Activated CD4-positive, alpha-beta T cell treated with anti-CD3 and anti-CD28 coated beads, Interleukin-2, amount 50 U/mL, for 16 hours (primary cell): ENCODE measurements at regions not wholly inside any gene's neighbourhood (a gene's known extent, or its start where the extent isn't known, plus 50 kb on each side); places are given as distances from the start of the nearest gene placed in this dataset.
A peak's percentile ranks its signal among the peaks of the same experiment; 100 is the strongest.
"Not testable (repeated sequence)": the region's sequence is repeated elsewhere in the genome, so short reads cannot be mapped to it uniquely, and the experiment has no call there.

Experiments used
- DNase-seq: peaks from one replicate; pipeline ENCODE4 v3.0.0-alpha.2; 2020

DNA sequence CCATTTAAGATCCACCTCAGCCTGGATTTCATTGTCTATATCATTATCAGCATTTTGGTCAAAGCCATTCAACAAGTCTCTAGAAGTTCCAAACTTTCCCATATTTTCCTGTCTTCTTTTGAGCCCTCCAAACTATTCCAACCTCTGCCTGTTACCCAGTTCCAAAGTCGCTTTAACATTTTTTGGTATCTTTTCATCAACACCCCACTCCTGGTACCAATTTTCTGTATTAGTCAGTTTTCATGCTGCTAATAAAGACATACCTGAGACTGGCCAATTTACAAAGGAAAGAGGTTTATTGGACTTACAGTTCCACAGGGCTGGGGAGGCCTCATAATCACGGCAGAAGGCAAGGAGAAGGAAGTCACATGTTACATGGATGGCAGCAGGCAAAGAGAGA, 982.9 kb downstream of the TAF11L14 start:
- DNase-seq, result not testable (repeated sequence)

DNA sequence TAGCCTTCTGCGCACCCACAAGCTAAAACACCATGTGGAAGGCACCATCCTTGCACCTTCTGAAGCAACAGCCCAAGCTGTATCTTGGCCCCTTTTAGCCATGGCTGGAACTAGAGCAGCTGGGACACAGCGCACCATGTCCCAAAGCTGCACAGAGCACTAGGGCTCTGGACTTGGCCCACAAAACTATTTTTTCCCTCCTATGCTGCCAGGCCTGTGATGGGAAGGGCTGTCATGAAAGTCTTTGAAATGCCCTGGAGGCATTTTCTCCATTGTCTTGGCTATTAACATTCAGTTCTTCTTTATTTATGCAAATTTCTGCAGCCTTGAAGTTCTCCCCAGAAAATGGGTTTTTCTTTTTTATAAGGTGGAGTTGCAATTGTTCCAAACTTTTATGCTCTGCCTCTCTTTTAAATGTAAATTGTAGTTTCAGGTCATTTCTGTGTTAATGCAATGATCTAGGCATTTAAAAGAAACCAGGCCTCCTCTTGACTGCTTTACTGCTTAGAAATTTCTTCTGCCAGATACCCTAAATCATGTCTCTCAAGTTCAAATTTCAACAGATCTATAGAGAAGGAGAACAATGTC, 996.3 kb downstream of the TAF11L14 start:
- DNase-seq, result no peak

DNA sequence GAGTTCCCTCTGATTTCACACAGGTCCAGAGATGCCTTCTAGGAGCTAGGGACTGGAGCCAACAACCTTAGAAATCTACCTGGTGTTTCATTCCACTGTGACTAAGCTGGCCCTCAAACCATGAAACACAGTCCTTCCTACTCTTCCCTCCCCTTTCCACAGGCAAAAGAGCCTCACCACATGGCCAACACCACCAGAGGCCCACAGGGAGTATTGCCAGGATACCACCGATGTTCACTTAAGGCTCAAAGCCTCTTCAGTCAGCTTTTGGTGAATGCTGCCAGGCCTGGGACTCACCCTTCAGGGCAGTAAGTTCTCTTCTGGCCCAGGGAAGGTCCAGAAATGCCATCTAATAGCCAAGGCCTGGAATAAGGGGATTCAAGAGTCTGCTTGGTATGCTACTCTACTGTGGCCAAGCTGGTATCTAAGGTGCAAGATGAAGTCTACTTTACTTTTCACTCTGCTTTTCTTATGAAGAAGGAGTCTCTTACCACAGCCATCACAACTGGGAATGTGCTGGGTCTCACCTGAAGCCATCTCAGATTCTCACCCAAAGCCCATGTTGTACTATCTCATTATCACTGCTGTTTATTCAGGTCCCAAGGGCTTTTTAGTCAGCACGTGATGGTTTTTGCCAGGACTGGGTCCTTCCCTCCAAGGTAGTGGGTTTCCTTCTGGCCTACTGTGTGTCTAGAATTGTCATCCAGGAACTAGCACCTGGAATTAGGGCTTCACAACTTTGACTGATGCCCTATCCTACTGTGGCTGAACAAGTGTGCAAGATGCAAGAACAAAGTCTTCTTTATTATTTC, 1018.4 kb downstream of the TAF11L14 start:
- no peak for DNase-seq

DNA sequence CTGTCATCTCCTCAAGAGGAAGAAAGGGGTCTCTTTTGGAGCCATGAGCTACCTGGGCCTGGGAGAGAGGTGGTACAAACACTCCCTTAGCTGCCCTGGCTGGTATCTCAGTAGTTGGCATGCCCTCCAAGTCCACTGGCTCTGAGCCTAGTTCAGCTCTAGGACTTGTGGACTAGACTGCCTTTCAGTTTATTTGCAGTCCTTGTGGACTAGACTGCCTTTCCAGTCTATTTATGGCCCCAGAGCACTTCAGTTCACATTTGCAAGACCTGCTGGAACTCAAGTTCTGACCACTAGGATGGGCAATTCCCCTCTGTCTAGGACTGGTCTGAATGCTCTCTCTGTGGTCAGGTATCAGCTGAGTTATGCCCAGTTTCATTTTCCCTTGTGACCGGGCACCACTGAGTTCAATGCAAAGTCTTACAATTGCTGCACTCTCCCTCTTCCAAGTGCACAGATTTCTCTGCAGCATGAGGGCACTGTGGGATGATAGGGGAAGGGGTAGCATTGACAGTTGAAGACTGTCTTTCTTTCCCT, 1019.0 kb downstream of the TAF11L14 start:
- no peak for DNase-seq

DNA sequence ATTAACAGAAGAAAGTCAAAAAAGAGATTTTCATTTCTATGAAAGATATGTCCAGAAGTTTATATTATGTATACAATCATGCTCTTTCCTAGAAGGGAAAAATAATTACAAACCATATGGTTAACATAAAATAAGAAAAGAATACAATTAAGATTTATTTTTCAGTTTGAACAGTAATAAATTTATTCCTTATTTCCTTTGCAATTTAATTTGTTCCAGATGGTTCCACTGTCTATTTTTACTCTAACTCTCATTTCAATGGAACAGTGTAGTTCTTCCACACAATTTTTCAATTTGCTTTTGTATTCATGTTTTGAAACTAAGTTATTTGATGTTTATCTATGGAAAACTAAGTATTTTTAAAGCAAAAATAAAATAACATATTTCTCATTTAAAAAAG, 1026.3 kb downstream of the TAF11L14 start:
- DNase-seq, result no peak

DNA sequence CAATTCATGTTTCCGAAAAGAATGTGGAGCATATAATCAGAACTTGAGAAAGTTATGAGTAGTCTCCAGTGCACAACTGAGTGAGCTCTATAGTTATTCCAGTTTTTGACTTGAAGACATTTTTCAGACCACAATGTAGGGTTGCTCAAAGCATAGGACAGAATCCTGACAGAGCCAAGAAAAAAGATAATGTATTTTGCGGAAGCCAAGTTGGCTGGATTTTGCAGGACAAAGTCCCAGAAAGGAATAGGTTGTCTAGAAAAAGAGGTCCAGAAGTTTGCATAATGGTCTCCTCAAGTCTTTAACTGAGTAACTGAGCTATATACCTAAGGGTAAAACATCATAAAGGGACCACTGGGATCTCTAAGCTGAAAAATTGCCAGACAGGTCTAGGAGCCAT, 1028.0 kb downstream of the TAF11L14 start:
- no peak for DNase-seq

DNA sequence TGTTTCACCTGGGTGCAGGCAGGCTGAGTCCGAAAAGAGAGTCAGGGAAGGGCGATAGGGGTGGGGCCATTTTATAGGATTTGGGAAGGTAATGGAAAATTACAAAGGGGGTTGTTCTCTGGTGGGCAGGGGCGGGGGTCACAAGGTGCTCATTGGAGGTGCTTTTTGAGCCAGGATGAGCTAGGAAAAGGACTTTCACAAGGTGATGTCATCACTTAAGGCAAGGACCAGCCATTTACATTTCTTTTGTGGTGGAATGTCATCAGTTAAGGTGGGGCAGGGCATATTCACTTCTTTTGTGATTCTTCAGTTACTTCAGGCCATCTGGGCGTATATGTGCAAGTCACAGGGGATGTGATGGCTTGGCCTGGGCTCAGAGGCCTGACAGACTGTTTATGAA, 1040.0 kb downstream of the TAF11L14 start:
- DNase-seq, result not testable (repeated sequence)

DNA sequence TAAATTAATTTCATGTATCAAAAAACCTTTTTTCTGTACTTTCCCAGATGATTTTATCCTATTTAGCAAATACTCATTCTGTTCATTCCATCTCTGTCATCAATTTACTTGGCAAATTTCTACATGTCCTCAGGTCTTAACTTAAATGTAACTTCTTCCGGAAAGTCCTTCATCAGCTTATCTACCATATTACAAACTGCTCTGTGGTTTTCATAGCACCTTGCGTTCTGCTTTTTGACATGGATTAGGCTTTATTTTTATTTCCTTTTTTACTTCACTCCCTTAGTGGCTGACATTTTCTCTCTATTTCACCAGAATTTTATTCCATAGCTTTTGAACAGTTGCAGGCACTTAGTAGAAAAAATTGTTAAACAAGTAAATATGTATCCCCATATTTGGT, 1040.8 kb downstream of the TAF11L14 start:
- no peak for DNase-seq

DNA sequence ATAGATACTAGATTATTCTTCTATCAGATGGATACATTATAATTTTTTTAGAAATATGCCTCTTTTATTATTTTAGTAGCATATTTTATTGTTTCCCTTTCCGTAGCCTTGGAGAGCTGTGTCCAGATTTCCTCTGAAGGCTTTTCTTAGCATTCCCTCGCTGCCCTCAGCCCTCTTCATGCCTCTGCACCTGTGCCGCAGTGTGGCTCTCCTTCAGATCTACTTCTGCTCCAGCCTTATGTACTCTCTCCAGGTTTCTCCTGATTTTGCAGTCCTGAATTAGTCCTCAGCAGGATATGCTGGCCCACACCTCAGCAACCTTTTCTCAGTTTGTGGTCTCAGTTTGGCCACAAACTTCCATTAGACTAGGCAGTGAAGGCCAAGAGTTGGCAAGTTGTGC, 1052.0 kb downstream of the TAF11L14 start:
- no peak for DNase-seq

DNA sequence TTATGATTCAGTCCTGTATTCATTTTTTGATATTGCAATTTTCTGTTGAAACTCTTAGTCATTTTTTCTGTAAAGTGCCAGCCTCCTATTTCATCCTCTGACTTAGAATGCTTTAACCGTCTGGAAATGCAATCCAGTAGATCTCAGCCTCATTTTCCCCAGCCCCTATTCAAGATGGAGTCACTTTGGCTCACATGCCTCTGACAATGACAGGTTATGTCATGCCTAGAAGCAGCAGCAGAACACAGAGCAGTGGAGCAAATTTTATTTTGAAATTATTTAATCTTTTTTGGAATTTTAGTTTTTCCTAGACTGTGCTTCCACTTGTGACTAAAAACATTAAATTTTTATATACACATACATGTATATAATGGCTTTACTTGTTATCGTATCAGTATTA, 1053.2 kb downstream of the TAF11L14 start:
- no peak for DNase-seq

DNA sequence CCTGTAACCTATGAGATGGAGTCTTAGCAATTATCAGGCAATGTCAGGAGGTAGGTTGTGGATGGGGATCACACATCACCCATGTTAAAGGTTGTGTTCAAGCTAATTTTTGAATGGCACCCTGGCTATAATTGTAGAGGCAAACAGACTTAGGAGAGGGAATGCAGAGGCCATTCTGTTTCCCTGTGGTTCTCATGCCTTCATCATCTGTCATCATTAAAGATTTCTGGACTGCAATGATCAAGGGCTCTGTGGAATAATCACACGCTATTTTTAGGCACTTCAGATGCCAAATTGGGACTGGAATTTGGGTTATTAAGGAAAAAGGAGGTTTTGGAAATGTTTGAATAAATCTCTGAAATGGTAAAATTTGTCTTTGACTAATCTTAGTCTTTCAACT, 1065.4 kb downstream of the TAF11L14 start:
- DNase-seq, result no peak

DNA sequence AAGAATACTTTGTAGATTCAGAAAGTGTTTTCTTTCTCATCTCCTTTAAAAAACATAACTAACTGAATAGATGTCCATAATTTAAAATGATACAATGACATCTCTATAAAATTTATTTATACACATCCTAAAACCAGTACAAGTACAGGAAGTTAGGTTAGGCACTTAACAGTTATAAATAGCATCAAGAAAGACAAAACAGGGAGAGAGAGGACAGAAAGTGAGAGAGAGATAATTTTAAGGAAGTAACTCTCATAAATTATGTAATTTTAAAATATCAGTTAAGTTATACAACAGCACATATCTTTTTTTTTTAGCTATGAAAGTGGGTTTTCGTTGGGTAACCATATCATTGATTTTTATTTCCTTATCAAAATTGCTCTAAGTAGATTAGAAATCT, 1068.6 kb downstream of the TAF11L14 start:
- no peak for DNase-seq

DNA sequence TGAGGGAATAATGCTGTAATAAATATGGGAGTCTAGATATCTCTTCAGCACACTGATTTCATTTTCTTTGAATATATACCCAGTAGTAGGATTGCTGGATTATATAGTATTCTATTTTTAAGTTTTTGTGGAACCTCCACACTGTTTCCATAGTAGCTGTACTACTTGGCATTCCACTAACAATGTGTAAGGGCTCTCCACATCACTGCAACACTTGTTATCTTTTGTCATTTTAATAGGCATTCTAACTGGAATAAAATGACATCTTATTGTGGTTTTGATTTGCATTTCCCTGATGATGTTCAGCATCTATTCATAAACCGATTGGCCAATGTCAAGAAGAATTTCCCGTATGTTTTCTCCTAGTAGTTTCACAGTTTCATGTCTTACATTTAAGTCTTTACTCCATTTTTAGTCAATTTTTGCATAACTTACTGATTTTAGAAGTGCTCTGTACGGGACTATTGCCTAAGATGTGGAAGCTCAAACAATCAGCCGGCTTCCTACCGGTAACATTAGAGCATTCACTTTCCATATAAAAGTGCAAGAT, 1078.8 kb downstream of the TAF11L14 start:
- no peak for DNase-seq

DNA sequence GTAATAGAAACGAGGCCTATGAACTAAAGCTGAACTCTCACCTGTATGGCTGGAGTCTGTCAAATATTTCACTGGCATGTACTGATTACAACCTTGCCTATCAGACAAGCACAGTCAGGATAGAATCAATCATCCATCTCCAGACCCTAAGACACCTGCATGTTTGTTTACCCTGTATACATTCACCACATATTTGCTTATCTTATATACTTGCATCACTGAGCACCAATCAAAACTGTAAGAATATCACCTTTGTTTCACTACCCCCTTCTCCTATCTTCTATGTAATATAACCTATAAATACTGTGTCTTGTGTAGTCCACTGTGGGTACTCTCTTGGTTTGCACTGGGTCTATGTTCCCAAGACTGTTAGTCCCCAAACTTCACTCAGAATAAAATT, 1085.7 kb downstream of the TAF11L14 start:
- no peak for DNase-seq

DNA sequence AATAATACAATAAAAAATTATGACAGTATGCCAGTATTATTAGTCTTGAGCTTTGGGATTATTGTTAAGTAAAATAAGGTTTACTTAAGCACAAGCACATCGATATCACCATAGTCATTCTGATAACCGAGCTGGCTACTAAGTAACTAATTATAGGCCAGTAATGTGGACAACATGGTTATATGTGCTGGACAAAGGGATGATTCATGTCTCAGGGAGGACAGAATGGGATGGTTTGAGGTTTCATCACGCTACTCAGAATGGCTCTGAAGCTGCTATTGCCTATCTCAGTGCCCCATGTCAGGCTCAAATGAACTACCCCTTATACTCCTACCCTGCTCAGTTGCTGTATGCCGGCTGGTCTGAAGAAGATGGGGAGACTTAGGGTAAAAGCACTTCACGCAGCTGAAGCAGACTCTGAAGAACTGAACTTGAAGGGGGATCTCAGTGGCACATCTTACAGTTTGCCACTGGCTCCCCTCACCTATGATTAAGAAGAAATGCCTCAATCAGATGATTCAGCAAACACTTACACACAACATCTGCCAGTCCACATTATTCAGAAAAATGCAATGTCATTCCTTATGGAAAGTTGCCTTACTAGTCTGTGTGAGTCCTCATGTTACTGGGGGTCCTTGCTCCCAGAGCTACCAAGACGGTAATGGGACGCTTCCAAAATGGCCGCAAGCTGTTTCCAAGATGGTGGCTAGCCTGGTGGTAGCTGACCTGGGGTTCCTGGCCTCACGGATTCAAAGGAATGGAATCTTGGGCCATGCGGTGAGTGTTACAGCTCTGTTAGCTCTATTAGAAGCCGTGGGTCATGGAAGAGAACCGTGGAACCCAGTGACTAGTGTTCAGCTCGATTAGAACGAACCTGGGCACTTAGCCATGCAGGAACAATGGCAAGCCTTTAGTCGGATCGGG, 1098.6 kb downstream of the TAF11L14 start:
- no peak for DNase-seq

DNA sequence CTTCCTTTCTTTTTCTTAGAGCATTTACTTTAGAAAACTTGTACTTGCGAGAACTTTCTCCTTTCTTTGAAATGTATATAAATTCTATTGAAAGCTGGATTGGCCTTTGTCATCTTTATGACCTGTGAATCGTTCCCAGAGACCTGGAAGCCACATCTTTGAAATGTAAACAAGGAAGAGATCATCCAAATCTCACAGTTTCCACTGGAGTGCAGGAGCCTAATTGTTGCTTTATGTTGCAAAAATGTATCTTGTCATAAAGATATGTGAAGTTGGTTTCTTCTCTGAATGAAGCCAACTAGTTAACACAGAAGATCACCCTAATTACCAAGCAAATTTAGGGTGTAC, 1101.8 kb downstream of the TAF11L14 start:
- no peak for DNase-seq

DNA sequence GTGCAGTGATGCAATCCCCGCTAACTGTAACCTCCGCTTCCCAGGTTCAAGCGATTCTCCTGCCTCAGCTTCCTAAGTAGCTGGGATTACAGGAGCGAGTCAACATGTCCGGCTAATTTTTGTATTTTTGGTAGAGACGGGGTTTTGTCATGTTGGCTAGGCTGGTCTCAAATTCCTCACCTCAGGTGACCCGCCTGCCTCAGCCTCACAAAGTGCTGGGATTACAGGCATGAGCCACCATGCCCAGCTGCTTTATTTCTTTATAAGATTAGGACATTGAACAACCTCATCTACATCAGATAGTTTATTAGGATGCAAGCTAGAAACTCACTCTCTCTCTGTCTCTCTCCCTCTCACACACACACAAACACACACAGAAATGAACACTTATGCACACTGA, 1102.5 kb downstream of the TAF11L14 start:
- not testable (repeated sequence) for DNase-seq

DNA sequence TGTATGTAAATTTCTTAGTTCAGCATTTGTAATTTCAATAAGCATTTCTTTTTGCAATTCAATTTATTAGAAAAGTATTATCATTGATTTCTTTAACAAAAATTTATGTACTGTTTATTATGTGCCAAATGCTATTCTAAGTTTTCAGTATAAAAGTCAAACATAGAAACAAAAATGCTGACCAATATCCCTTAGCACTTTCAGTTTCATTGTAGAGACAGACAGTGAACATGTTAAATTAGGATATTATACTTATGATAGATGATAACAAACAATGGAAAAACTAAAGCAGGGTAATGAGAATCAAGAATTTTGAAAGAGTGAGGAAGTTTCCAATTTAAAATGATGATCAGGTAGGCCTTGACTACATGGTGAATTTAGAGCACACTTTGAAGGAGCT, 1106.0 kb downstream of the TAF11L14 start:
- no peak for DNase-seq

DNA sequence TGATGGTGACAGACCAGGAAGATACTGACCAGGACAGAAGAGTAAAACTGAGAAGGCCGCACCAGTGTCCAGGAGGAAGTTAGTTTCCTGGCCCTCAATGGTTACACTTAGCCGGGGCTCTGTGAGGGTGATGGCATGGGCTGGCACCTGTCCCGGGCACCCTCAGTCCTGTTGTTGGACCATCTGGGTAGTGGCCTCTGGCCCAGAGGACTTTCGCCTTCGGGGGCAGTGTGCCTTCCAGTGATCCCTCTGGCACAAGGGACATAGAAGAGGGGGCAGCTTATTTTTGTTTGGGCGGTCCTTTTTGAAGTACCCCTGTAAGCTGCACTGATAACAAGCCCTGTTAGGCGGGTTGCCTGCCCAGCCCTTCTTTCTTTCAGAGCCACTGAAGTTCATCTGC, 1108.6 kb downstream of the TAF11L14 start:
- DNase-seq, result no peak

DNA sequence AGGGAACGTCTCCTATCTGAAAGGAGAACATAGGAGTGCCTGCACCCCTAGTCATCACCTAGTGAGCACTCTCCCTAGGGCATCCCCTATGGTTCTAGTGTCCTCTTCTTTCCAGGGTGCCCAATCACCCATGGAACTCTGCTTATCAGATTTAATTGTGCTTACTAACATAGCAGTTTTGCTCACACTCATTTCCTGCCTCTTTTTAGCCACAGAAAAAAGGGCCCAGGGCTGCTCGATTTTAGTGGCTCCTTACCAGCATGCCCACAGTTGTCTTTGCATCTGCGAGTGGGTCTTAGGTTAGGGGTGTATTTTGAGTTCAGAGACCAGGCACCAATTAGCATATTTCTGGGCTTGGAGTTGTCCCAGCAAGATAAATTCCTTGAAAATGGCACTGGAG, 1110.2 kb downstream of the TAF11L14 start:
- peak; percentile 54 for DNase-seq

DNA sequence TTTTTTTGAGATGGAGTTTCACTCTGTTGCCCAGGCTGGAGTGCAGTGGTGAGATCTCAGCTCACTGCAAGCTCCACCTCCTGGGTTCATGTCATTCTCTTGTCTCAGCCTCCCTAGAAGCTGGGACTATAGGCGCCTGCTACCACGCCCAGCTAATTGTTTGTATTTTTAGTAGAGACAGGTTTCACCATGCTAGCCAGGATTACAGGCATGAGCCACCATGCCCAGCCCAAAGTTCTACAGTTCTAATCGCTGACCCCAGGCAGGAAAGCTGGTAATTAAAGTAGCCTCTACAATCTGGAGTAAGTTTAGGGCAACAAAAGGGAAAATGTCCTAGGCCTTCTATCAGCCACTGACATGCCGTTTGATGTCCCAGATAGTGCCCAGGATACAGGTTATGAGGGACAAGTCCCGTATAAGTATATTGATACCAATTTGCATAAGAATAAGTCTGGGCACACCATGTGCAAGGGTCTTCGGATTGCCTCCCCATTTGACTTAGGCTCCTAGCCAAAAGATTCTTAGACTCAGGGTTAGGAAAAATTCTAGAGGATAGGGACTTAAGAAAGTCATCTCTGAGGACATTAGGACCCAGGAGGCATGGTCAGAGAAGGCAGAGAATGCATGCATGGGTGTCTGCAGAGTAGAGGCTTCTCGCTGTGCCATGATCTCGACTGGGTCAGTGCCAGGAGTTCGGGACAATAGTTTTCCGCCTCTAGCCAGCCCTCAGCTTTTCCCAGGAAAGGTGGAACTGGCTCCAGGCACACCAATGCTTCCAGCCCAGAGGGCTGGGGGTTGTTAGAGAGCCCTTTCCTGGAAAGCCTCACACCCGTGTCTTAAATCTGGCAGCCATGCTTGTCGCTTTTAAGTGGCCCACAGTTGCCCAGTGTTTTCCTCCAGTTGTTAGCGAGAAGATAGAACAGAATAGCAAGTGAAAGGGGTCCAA, 1111.1 kb downstream of the TAF11L14 start:
- DNase-seq, result peak; percentile 68
